Liver (tissue), 8 donors: ENCODE measurements at regions not wholly inside any gene's neighbourhood (a gene's known extent, or its start where the extent isn't known, plus 50 kb on each side); places are given as distances from the start of the nearest gene placed in this dataset.
A peak's percentile ranks its signal among the peaks of the same experiment; 100 is the strongest.

Experiments
- DNase-seq: peaks from one replicate; pipeline ENCODE4 v3.0.0-alpha.2; 2017; ENCODE audit warnings: low spot score
- H3K27ac ChIP-seq, 2 donors: one replicate each; pipeline ENCODE4 v1.7.0; 2013; ENCODE audit warnings: inconsistent platforms in 2 of 2, low read length in 2 of 2, control low read depth in 1 of 2, low read depth in 1 of 2, mild to moderate bottlenecking in 1 of 2
- H3K27me3 ChIP-seq, 4 donors: one replicate each; pipeline versions ENCODE4 v1.6.1 to v1.7.0; 2013; ENCODE audit warnings: low read length in 3 of 4, inconsistent platforms in 1 of 4, mild to moderate bottlenecking in 1 of 4, moderate library complexity in 1 of 4; ENCODE audit not compliant: control insufficient read depth in 4 of 4, insufficient read depth in 4 of 4
- H3K36me3 ChIP-seq, 4 donors: one replicate each; pipeline versions ENCODE4 v1.6.1 to v1.7.0; 2013; ENCODE audit warnings: low read length in 3 of 4, mild to moderate bottlenecking in 3 of 4, low read depth in 1 of 4, moderate library complexity in 1 of 4; ENCODE audit not compliant: control insufficient read depth in 4 of 4, insufficient read depth in 3 of 4
- H3K4me1 ChIP-seq, 4 donors: one replicate each; pipeline versions ENCODE4 v1.6.1 to v1.7.0; 2013; ENCODE audit warnings: low read length in 3 of 4, mild to moderate bottlenecking in 3 of 4, moderate library complexity in 1 of 4; ENCODE audit not compliant: control insufficient read depth in 4 of 4, insufficient read depth in 4 of 4
- H3K4me3 ChIP-seq, 3 donors: one replicate each; pipeline versions ENCODE4 v1.6.1 to v1.7.0; 2013; ENCODE audit warnings: low read length in 3 of 3, control low read depth in 1 of 3, low read depth in 1 of 3, mild to moderate bottlenecking in 1 of 3
- H3K9ac ChIP-seq, 2 donors: one replicate each; pipeline ENCODE4 v1.7.0; 2013; ENCODE audit warnings: low read length in 2 of 2, mild to moderate bottlenecking in 2 of 2, moderate library complexity in 2 of 2, control low read depth in 1 of 2, low read depth in 1 of 2
- H3K9me3 ChIP-seq, 4 donors: one replicate each; pipeline versions ENCODE4 v1.6.1 to v1.7.0; 2013; ENCODE audit warnings: low read length in 3 of 4; ENCODE audit not compliant: control insufficient read depth in 4 of 4
- ATF3 ChIP-seq: IDR thresholded peaks from 2 replicates; pipeline ENCODE4 v1.6.1; 2016; ENCODE audit warnings: antibody characterized with exemption
- EGR1 ChIP-seq, 2 donors: IDR thresholded peaks; 2 replicates each; pipeline ENCODE4 v1.6.1; 2016 to 2018; ENCODE audit warnings: antibody characterized with exemption in 2 of 2, low read depth in 2 of 2
- FOXA1 ChIP-seq: IDR thresholded peaks from 2 replicates; pipeline ENCODE4 v1.6.1; 2016; ENCODE audit warnings: antibody characterized with exemption
- FOXA2 ChIP-seq: IDR thresholded peaks from 2 replicates; pipeline ENCODE4 v1.6.1; 2016; ENCODE audit warnings: antibody characterized with exemption
- GABPA ChIP-seq, 2 donors: IDR thresholded peaks in 1 of 2; conservative IDR thresholded peaks in 1 of 2; 2 replicates each; pipeline ENCODE4 v1.6.1; 2016; ENCODE audit warnings: antibody characterized with exemption in 2 of 2, mild to moderate bottlenecking in 1 of 2, moderate library complexity in 1 of 2
- HNF4A ChIP-seq, 2 donors: conservative IDR thresholded peaks; 2 replicates each; pipeline ENCODE4 v1.6.1; 2016; ENCODE audit warnings: antibody characterized with exemption in 2 of 2, mild to moderate bottlenecking in 2 of 2
- HNF4G ChIP-seq: IDR thresholded peaks from 2 replicates; pipeline ENCODE4 v1.6.1; 2016; ENCODE audit warnings: antibody characterized with exemption
- JUND ChIP-seq, 2 donors: IDR thresholded peaks; 2 replicates each; pipeline ENCODE4 v1.6.1; 2016; ENCODE audit warnings: antibody characterized with exemption in 2 of 2
- MAX ChIP-seq: IDR thresholded peaks from 2 replicates; pipeline ENCODE4 v1.6.1; 2016; ENCODE audit warnings: antibody characterized with exemption
- NR2F2 ChIP-seq: IDR thresholded peaks from 2 replicates; pipeline ENCODE4 v1.6.1; 2016; ENCODE audit warnings: antibody characterized with exemption
- RAD21 ChIP-seq, 2 donors: IDR thresholded peaks; 2 replicates each; pipeline ENCODE4 v1.6.1; 2016; ENCODE audit warnings: antibody characterized with exemption in 2 of 2, mild to moderate bottlenecking in 2 of 2
- RXRA ChIP-seq, 2 donors: IDR thresholded peaks; 2 replicates each; pipeline ENCODE4 v1.6.1; 2017 to 2018; ENCODE audit warnings: antibody characterized with exemption in 2 of 2, mild to moderate bottlenecking in 1 of 2
- SP1 ChIP-seq: IDR thresholded peaks from 2 replicates; pipeline ENCODE4 v1.6.1; 2018; ENCODE audit warnings: antibody characterized with exemption, mild to moderate bottlenecking
- TAF1 ChIP-seq: conservative IDR thresholded peaks from 2 replicates; pipeline ENCODE4 v1.6.1; 2016; ENCODE audit warnings: antibody characterized with exemption, mild to moderate bottlenecking
- YY1 ChIP-seq: IDR thresholded peaks from 2 replicates; pipeline ENCODE4 v1.6.1; 2016; ENCODE audit warnings: antibody characterized with exemption, mild to moderate bottlenecking
- ZBTB33 ChIP-seq: IDR thresholded peaks from 2 replicates; pipeline ENCODE4 v1.6.1; 2016; ENCODE audit warnings: antibody characterized with exemption
- WGBS: extraction: QIAGEN DNeasy Blood & Tissue Kit; methylation state at CpG from one replicate; pipeline ENCODE4 v1.1.7; 2013; 5-methylcytosine and 5-hydroxymethylcytosine counted together
- TF ChIP-seq, protein P1 (sequence below): IDR thresholded peaks from 2 replicates; pipeline ENCODE4 v1.6.1; 2016; ENCODE audit warnings: antibody characterized with exemption, mild to moderate bottlenecking
- TF ChIP-seq, protein P2 (sequence below): fragments of 150-350 bp; IDR thresholded peaks from 2 replicates; pipeline ENCODE4 v1.5.1; 2017; ENCODE audit warnings: improper control_type of control experiment, low read depth, low read length; ENCODE audit not compliant: missing input control
- donor health status: healthy.
- donor health status: healthy.
- donor health status: healthy.
- donor health status: healthy.
- donor health status: healthy.

DNA sequence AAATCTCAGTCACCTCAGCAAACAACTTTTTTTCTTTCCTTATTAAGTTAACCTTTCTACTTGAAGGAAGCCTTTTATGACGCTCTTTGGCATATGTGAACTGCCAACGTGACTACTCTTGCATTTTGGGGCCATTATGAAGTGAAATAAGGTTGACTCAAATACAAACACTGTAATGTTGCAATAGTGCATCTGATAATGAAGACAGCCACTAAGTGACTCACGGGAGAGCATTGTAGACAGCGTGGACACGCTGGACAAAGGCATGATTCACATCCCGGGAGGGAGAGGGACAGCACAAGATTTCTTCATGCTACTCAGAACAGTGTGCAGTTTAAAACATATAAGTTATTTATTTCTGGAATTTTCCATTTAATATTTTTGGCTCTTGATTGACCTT lies 560.8 kb downstream of the ETS1 start:
- H3K4me3 ChIP-seq = no peak overlapping the region
- H3K27me3 ChIP-seq = no peaks in the 10 kb centered on the region
- no peaks in the 10 kb centered on the region for H3K9me3 ChIP-seq
- H3K27ac ChIP-seq = peak overlapping the region; percentile 35 to 75
- H3K9ac ChIP-seq = no peak overlapping the region
- WGBS = 19% methylated on average over 6 of the region's 6 CpGs
- no peak for DNase-seq
- no peaks in the 10 kb centered on the region for H3K36me3 ChIP-seq
- TF ChIP-seq, protein P1, sequence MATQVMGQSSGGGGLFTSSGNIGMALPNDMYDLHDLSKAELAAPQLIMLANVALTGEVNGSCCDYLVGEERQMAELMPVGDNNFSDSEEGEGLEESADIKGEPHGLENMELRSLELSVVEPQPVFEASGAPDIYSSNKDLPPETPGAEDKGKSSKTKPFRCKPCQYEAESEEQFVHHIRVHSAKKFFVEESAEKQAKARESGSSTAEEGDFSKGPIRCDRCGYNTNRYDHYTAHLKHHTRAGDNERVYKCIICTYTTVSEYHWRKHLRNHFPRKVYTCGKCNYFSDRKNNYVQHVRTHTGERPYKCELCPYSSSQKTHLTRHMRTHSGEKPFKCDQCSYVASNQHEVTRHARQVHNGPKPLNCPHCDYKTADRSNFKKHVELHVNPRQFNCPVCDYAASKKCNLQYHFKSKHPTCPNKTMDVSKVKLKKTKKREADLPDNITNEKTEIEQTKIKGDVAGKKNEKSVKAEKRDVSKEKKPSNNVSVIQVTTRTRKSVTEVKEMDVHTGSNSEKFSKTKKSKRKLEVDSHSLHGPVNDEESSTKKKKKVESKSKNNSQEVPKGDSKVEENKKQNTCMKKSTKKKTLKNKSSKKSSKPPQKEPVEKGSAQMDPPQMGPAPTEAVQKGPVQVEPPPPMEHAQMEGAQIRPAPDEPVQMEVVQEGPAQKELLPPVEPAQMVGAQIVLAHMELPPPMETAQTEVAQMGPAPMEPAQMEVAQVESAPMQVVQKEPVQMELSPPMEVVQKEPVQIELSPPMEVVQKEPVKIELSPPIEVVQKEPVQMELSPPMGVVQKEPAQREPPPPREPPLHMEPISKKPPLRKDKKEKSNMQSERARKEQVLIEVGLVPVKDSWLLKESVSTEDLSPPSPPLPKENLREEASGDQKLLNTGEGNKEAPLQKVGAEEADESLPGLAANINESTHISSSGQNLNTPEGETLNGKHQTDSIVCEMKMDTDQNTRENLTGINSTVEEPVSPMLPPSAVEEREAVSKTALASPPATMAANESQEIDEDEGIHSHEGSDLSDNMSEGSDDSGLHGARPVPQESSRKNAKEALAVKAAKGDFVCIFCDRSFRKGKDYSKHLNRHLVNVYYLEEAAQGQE = peak; percentile 78
- no peak for TF ChIP-seq TAF1
- TF ChIP-seq EGR1 (IDR thresholded peaks at IDR 0.05; ENCODE audit: low read depth in 2 of 2) = peak in 1 of 2 donors; percentile 62
- no peak for TF ChIP-seq NR2F2
- no peak for TF ChIP-seq SP1
- peak; percentile 87 for TF ChIP-seq YY1
- TF ChIP-seq RAD21 (IDR thresholded peaks at IDR 0.05) = peak in 1 of 2 donors; percentile 33
- TF ChIP-seq RXRA (IDR thresholded peaks at IDR 0.05) = peak; percentile 55 to 97
- no peak for TF ChIP-seq HNF4G
- no peak for TF ChIP-seq GABPA (IDR thresholded peaks at IDR 0.05 in 1 of 2, conservative IDR thresholded peaks at IDR 0.05 in 1 of 2)
- TF ChIP-seq JUND (IDR thresholded peaks at IDR 0.05) = peak; percentile 77 to 98
- TF ChIP-seq, protein P2, sequence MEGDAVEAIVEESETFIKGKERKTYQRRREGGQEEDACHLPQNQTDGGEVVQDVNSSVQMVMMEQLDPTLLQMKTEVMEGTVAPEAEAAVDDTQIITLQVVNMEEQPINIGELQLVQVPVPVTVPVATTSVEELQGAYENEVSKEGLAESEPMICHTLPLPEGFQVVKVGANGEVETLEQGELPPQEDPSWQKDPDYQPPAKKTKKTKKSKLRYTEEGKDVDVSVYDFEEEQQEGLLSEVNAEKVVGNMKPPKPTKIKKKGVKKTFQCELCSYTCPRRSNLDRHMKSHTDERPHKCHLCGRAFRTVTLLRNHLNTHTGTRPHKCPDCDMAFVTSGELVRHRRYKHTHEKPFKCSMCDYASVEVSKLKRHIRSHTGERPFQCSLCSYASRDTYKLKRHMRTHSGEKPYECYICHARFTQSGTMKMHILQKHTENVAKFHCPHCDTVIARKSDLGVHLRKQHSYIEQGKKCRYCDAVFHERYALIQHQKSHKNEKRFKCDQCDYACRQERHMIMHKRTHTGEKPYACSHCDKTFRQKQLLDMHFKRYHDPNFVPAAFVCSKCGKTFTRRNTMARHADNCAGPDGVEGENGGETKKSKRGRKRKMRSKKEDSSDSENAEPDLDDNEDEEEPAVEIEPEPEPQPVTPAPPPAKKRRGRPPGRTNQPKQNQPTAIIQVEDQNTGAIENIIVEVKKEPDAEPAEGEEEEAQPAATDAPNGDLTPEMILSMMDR = no peak
- peak; percentile 85 for TF ChIP-seq ZBTB33
- TF ChIP-seq HNF4A (conservative IDR thresholded peaks at IDR 0.05) = peak; percentile 25 to 87
- peak; percentile 74 for TF ChIP-seq MAX
- peak; percentile 29 for TF ChIP-seq ATF3
- TF ChIP-seq FOXA1 = peak; percentile 79
- TF ChIP-seq FOXA2 = peak; percentile 76
- peaks cover 9 to 26% (median 22%) of the 10 kb centered on the region in 4 donors for H3K4me1 ChIP-seq
